ENCODE measurements at regions not wholly inside any gene's neighbourhood (a gene's known extent, or its start where the extent isn't known, plus 50 kb on each side); places are given as distances from the start of the nearest gene placed in this dataset.

DNA sequence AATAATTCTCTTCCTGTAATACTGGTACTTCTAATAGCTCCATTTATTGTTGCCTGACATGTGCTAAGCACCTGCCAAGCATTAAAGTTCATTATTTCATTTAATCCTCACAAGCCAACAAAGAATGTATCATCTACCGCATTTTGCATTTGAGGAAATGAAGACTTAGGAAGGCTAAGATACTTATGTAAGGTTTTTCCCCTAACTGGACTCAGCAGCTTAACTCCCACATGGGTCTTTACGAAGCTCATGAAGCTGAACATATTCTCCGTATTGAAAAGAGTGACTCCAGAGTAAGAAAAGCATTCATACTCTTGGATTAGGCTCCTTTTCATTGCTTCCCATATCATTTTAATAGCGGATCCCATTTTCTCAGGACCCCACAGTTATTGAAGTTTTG, 155.7 kb upstream of the TMEM72 start:
- Mint-ChIP-seq H3K4me1 (ENCODE audit: low read depth) (peaks cover 62% of the 10 kb centered on the region), H3K27ac (ENCODE audit: unreplicated experiment) (peak overlapping the region; percentile 74)

DNA sequence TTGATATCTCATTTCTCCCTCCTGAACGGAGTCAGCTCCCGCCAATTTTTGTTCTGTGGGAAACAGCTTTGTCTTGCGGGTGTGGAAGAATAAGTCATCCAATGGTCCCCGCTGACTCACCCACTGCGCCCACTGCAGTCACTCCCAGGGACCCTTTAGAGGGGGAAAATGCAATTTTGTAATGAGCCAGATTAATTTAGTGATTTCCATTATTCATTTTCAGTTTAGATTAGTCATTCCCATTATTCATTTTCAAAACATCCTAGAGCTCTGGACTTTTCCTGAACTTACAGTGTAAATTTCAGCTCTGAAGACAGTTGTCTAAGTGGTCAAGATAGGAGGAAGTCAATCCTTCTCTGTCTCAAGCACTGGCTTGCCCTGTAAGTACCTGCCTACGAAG, 154.9 kb upstream of the TMEM72 start:
- TF ChIP-seq, protein P1, sequence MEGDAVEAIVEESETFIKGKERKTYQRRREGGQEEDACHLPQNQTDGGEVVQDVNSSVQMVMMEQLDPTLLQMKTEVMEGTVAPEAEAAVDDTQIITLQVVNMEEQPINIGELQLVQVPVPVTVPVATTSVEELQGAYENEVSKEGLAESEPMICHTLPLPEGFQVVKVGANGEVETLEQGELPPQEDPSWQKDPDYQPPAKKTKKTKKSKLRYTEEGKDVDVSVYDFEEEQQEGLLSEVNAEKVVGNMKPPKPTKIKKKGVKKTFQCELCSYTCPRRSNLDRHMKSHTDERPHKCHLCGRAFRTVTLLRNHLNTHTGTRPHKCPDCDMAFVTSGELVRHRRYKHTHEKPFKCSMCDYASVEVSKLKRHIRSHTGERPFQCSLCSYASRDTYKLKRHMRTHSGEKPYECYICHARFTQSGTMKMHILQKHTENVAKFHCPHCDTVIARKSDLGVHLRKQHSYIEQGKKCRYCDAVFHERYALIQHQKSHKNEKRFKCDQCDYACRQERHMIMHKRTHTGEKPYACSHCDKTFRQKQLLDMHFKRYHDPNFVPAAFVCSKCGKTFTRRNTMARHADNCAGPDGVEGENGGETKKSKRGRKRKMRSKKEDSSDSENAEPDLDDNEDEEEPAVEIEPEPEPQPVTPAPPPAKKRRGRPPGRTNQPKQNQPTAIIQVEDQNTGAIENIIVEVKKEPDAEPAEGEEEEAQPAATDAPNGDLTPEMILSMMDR (IDR thresholded peaks at IDR 0.05): no peak
- DNase-seq (ENCODE audit: low spot score): no peak
- peak overlapping the region; percentile 7 for H3K4me3 Mint-ChIP-seq (ENCODE audit: unreplicated experiment)
- peak overlapping the region; percentile 74 for H3K27ac Mint-ChIP-seq (ENCODE audit: unreplicated experiment)
- H3K27me3 Mint-ChIP-seq (ENCODE audit: low read depth): no peaks in the 10 kb centered on the region
- peaks cover 67% of the 10 kb centered on the region for H3K4me1 Mint-ChIP-seq (ENCODE audit: low read depth)
- no peaks in the 10 kb centered on the region for H3K9me3 Mint-ChIP-seq (ENCODE audit: low read depth)
- no peaks in the 10 kb centered on the region for H3K36me3 Mint-ChIP-seq (ENCODE audit: low read depth)

More for the DNA sequence above, 155.7 kb upstream of the TMEM72 start:
- H3K4me3 Mint-ChIP-seq (ENCODE audit: unreplicated experiment): no peak overlapping the region
- H3K36me3 Mint-ChIP-seq (ENCODE audit: low read depth): no peaks in the 10 kb centered on the region
- TF ChIP-seq, protein P1 (IDR thresholded peaks at IDR 0.05): no peak
- H3K9me3 Mint-ChIP-seq (ENCODE audit: low read depth): no peaks in the 10 kb centered on the region
- DNase-seq (ENCODE audit: low spot score): no peak
- H3K27me3 Mint-ChIP-seq (ENCODE audit: low read depth): no peaks in the 10 kb centered on the region

DNA sequence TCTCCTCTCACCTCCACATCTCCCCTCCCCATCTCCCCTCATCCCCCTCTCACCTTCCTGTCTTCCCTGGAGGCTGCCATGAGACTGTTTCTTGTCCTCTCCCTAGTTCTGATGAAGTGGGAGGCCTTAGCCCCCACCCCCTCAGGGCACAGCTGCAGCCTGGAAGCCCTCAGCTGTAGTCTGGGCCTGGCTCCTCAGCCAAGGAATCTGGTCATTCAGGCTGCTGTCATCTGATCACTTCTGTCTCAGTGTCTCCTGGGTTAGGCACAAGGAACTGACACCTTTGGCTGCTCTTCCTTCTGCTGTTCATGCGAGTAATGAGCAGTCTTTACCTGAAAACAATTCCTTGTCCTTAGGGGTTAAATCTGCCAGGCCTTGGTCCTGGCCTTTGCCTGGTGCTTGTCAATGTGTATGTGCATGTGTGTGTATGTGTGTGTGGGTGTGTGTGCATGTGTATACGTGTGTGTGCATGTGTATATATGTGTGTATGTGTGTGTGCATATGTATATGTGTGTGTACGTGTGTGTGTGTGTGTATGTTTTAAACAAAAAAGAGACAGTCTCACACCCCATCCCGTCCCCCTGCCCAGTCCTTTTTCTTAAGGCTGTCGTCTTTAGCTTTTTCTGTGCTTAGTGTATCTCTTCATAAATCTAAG, 153.5 kb upstream of the TMEM72 start:
- H3K4me1 Mint-ChIP-seq (ENCODE audit: low read depth): peaks cover 64% of the 10 kb centered on the region
- H3K27me3 Mint-ChIP-seq (ENCODE audit: low read depth): no peaks in the 10 kb centered on the region
- no peak overlapping the region for H3K4me3 Mint-ChIP-seq (ENCODE audit: unreplicated experiment)
- TF ChIP-seq, protein P1 (IDR thresholded peaks at IDR 0.05): no peak
- no peak overlapping the region for H3K27ac Mint-ChIP-seq (ENCODE audit: unreplicated experiment)
- no peaks in the 10 kb centered on the region for H3K36me3 Mint-ChIP-seq (ENCODE audit: low read depth)
- H3K9me3 Mint-ChIP-seq (ENCODE audit: low read depth): no peaks in the 10 kb centered on the region
- DNase-seq (ENCODE audit: low spot score): no peak

DNA sequence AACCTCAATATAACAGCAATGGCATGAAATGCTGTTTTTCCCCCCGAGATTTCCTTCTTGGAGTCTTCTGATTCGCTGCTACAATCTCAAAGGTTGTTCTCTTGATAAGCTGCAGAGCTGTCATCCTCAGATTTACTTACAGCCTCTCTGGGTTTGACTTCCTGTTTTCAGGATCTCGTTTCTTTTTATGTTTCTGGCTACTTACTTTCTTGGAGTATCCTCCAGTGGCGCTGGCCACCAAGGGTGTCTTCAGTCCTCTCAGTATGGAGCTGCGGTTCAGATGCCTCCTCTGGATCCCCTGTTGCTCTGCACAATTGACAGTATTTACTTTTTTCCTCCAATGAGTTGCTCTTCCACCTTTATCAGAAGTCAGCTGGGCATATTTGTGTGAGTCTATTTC, 152.0 kb upstream of the TMEM72 start:
- Mint-ChIP-seq H3K9me3 (ENCODE audit: low read depth) (no peaks in the 10 kb centered on the region), H3K36me3 (ENCODE audit: low read depth) (no peaks in the 10 kb centered on the region), H3K4me1 (ENCODE audit: low read depth) (peaks cover 53% of the 10 kb centered on the region), H3K27me3 (ENCODE audit: low read depth) (no peaks in the 10 kb centered on the region), H3K27ac (ENCODE audit: unreplicated experiment) (no peak overlapping the region), H3K4me3 (ENCODE audit: unreplicated experiment) (no peak overlapping the region)
- TF ChIP-seq, protein P1 (IDR thresholded peaks at IDR 0.05): no peak
- DNase-seq (ENCODE audit: low spot score): no peak

DNA sequence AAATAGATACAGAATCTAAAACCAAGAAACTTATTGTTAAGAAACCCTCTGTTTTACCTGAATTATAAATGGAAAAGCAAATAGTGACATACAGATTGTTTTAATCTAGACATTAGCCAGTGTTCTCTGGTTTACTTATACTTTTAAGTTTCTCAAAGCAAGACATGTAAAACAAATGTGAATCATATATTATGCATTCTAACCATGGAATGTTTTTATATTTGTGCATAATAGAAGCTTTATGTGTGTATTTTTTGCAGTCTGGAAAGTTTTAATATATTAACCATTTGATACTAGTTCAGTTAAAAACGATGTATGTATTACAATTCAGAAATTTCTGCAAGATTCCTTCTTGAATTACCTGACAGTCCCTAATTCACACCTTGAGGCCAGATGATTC, 150.6 kb upstream of the TMEM72 start:
- no peak overlapping the region for H3K4me3 Mint-ChIP-seq (ENCODE audit: unreplicated experiment)
- no peaks in the 10 kb centered on the region for H3K36me3 Mint-ChIP-seq (ENCODE audit: low read depth)
- no peak overlapping the region for H3K27ac Mint-ChIP-seq (ENCODE audit: unreplicated experiment)
- no peaks in the 10 kb centered on the region for H3K27me3 Mint-ChIP-seq (ENCODE audit: low read depth)
- DNase-seq (ENCODE audit: low spot score): no peak
- TF ChIP-seq, protein P1 (IDR thresholded peaks at IDR 0.05): no peak
- no peaks in the 10 kb centered on the region for H3K9me3 Mint-ChIP-seq (ENCODE audit: low read depth)
- peaks cover 56% of the 10 kb centered on the region for H3K4me1 Mint-ChIP-seq (ENCODE audit: low read depth)

Data from chondrocyte (in vitro differentiated cells).